GM12872 (cell line): ENCODE measurements at regions not wholly inside any gene's neighbourhood (a gene's known extent, or its start where the extent isn't known, plus 50 kb on each side); places are given as distances from the start of the nearest gene placed in this dataset.

Experiments used
- CTCF ChIP-seq: IDR thresholded peaks from 3 replicates; pipeline ENCODE4 v1.5.1; 2011; ENCODE audit warnings: low read depth, mild to moderate bottlenecking, low read length, moderate library complexity; ENCODE audit not compliant: insufficient read depth

- TF ChIP-seq CTCF: no peak
Measured at GRCh38 chr18:25621682-25622081, 269.7 kb upstream of the ZNF521 start.

DNA sequence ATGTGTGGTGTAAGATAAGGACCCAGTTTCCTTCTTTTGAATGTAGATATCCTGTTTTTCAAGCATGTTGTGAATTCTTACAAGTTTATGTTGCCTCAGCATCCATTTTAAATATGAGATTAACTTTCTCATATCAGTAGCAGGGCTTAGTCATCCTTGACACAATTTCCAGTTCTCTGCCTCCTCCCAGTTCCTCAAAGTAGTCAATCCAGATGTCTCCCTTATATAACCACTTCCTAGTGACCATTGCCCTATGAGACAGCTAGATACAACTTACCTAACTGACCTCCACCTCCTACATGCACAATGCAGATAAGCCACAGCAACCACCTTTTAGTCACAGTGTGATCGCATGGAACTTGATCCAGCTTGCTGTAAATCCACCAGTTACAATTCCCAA lies 269.2 kb upstream of the ZNF521 start:
- no peak for TF ChIP-seq CTCF

GRCh38 chr18:25614168-25614567 lies 262.2 kb upstream of the ZNF521 start:
- TF ChIP-seq CTCF: 0 out of 3 replicates have a peak, but pooled peaks have one; percentile 21

DNA sequence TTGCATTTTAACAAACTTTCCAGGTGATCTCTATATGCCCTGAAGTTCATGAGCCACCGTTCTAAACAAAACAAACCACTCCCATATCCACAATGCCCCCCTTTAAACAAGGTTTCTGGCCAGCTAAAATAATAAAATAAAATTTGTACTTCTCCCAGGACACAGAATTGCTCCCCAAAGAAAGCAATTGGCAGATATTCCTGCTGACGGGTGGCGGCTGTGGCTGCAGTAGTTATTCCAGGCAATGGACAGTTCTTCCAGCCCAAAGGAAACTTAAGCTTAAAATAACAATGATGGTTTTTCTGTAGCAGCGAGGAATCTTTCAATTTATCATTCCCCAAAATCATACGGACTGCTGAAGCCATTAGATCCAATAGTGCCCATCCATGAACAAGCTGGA lies 260.5 kb upstream of the ZNF521 start:
- TF ChIP-seq CTCF: no peak

- TF ChIP-seq CTCF: no peak
Measured at GRCh38 chr18:25608091-25608490, 256.1 kb upstream of the ZNF521 start.

DNA sequence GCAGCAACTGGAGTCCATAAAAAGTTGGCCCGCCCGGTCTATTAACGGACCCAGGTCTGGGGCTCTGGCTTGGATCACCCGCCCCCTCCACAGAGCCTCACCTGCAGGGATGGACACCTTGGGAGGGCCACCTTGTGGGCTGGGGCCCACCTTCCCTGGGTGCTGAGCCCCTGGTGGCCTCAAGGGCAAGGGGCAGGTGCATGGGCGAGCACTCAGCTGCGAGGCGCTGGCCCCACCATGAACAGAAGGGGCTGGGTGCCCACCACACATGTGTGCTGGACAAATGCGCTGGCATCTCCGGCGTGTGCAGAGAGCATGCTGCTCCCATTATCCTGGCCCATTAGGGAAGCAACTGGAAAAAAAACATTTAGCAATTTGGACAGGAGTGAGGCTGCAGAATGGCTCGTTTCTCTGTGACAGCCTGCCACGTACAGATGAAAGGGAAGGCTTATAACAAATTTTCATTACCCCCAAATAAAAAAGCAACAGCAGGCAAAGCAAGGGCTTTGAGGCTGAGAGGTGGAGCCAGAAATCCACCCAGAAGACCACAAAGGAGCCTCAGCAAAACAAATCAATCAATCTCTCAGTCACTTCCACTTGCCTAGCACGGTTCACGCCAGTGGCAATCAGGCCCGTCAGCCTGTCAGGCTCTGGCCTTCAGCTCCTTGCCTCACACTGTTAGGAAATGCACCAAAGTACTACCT lies 253.1 kb upstream of the ZNF521 start:
- no peak for TF ChIP-seq CTCF

DNA sequence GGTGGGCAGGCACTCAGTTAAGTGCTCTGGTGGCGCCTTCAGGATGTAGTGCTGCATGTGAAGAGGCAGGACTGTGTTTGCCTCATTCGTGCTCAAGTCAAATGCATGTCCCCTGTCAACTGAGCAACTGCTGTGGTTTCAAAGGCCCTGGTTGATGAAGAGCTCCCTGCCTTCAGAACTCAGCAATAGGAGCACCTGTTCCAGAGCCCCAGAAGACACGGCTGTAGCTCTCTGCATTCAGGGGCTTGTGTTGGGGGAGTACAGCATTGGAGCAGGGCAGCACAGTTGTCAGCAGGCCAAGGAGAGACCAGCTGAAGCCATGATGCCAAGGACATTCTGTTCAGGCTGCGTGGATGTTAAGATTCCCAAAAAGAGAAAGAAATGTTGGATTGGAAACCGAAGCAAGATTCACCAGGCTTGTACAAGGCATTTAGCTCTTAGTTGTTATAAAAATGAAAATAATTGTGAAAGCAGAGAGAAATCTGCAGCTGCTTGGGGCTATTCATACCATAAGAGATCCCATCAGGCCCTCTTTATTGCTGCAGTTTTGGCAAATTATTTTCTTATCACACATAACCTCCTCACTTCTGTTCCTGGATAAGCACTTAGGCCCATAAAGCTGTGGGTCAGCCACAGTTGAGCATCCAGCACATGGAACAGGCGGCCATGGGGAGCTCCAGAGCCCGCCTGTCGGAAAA lies 252.4 kb upstream of the ZNF521 start:
- TF ChIP-seq CTCF: no peak
